Heart right ventricle (tissue), 16 donors: ENCODE measurements at regions not wholly inside any gene's neighbourhood (a gene's known extent, or its start where the extent isn't known, plus 50 kb on each side); places are given as distances from the start of the nearest gene placed in this dataset.

Source experiments
- ATAC-seq, 8 donors: fragments of 200-7000 bp; cut with Tn5 transposase; one replicate each; pipeline ENCODE4 v1.9.1; 2020; ENCODE audit warnings: mild to moderate bottlenecking in 8 of 8, moderate library complexity in 8 of 8, moderate number of reproducible peaks in 1 of 8
- DNase-seq, 2 donors: peaks; one replicate each; pipeline ENCODE4 v3.0.0-alpha.2; 2020
- H3K27ac ChIP-seq, 10 donors: fragments of 200-600 bp; sonication (generic) in 2 of 10; one replicate each; pipeline versions ENCODE4 v1.5.0 to v1.8.0; 2020 to 2022; ENCODE audit warnings: mild to moderate bottlenecking in 3 of 10
- H3K27me3 ChIP-seq, 7 donors: fragments of 200-600 bp; one replicate each; pipeline ENCODE4 v1.8.0; 2021 to 2022; ENCODE audit warnings: mild to moderate bottlenecking in 2 of 7
- H3K36me3 ChIP-seq, 9 donors: fragments of 200-600 bp; sonication (generic) in 1 of 9; one replicate each; pipeline versions ENCODE4 v1.5.0 to v1.8.0; 2020 to 2022; ENCODE audit warnings: mild to moderate bottlenecking in 2 of 9
- H3K4me1 ChIP-seq, 9 donors: fragments of 200-600 bp; sonication (generic) in 1 of 9; one replicate each; pipeline versions ENCODE4 v1.5.0 to v1.8.0; 2020 to 2022; ENCODE audit warnings: mild to moderate bottlenecking in 4 of 9
- H3K4me3 ChIP-seq, 10 donors: fragments of 200-600 bp; sonication (generic) in 2 of 10; one replicate each; pipeline versions ENCODE4 v1.5.0 to v1.8.0; 2020 to 2022; ENCODE audit warnings: mild to moderate bottlenecking in 7 of 10, moderate library complexity in 2 of 10
- H3K9me3 ChIP-seq, 11 donors: fragments of 200-600 bp in 10 of 11; sonication (generic) in 2 of 11; one replicate each; pipeline versions ENCODE4 v1.5.0 to v1.8.0; 2013 to 2022; ENCODE audit warnings: mild to moderate bottlenecking in 2 of 11, control low read depth in 1 of 11, moderate library complexity in 1 of 11
- CTCF ChIP-seq, 9 donors: fragments of 200-600 bp; sonication (generic) in 2 of 9; IDR thresholded peaks; one replicate each; pipeline versions ENCODE4 v1.5.0 to v1.8.0; 2021 to 2022; ENCODE audit warnings: antibody characterized with exemption in 9 of 9, mild to moderate bottlenecking in 5 of 9, moderate library complexity in 1 of 9
- WGBS, 2 donors: extraction: QIAGEN DNeasy Blood & Tissue Kit; methylation state at CpG; one replicate each; pipeline ENCODE4 v1.1.7; 2013; ENCODE audit warnings: inconsistent platforms in 1 of 2; 5-methylcytosine and 5-hydroxymethylcytosine counted together
- intact Hi-C, 10 donors: fragments of 100-400 bp; cut with DNase I; formaldehyde crosslinking; loops; one replicate each; pipeline versions ENCODE4 v1.11.1 to v1.14.2; 2022
- donor health status: Arrhythmogenic right ventricular cardiomyopathy.
- donor health status: ischemic (EF 13 %, LVEDD 7.1; RV severe dilation, severe dysfunction).
- donor health status: healthy with polysubstance abuse.
- donor health status: DM: no; HTN: yes; CAD: no.
- donor health status: DM: no; HTN: no; CAD: no.
- donor health status: ischemic (EF 25% LVEDD 6.9; RV normal size, moderate dysfunction).
- donor health status: ischemic (EF 25% LVEDD 5.7; RV mildly dilated, moderate dysfunction).
- donor health status: healthy.
- donor health status: DM: yes; HTN: yes; CAD: no.
- donor health status: Ischemic cardiomyopathy.
- donor health status: ischemic (EF 35%, LVEDD 5.7; RV mildly dilated, moderate dysfunction).
- donor health status: nonischemic (EF 11% LVEDD 7.7; RV severe dilation, severe dysfunction).
- donor health status: DM: yes; HTN: yes; CAD: no.
- donor health status: PGD.
- donor health status: ischemic (EF 29% LVEDD 5.4; RV normal size, mild dysfunction).
- donor health status: nonischemic (EF 23%, LVEDD 6.1; RV moderate dilation, normal function).

- WGBS, 2 donors, result 88 to 94% methylated on average over 3 of the region's 3 CpGs
- ATAC-seq, result no peak
- DNase-seq, result no peak
- Histone ChIP-seq H3K9me3 (no peaks in the 10 kb centered on the region), H3K36me3 (no peaks in the 10 kb centered on the region), H3K27ac (no peak overlapping the region), H3K4me1 (no peaks in the 10 kb centered on the region), H3K4me3 (no peak overlapping the region), H3K27me3 (no peaks in the 10 kb centered on the region)
- TF ChIP-seq CTCF (IDR thresholded peaks at IDR 0.05), result no peak
- intact Hi-C loops, result no loop called here
Measured at GRCh38 chr2:193935114-193935513, 1721.9 kb upstream of the SLC39A10 start.

GRCh38 chr2:193929131-193929530 lies 1727.9 kb upstream of the SLC39A10 start:
- DNase-seq, result no peak
- intact Hi-C loops, result no loop called here
- no peak for TF ChIP-seq CTCF (IDR thresholded peaks at IDR 0.05)
- 39 to 58% methylated on average over 1 of the region's 1 CpG for WGBS, 2 donors
- ATAC-seq, result no peak
- no peak overlapping the region for H3K27ac ChIP-seq
- no peaks in the 10 kb centered on the region for H3K4me1 ChIP-seq
- H3K9me3 ChIP-seq, result no peaks in the 10 kb centered on the region
- no peak overlapping the region for H3K4me3 ChIP-seq
- H3K27me3 ChIP-seq, result no peaks in the 10 kb centered on the region
- H3K36me3 ChIP-seq, result no peaks in the 10 kb centered on the region

- intact Hi-C loops, result no loop called here
- Histone ChIP-seq H3K36me3 (no peaks in the 10 kb centered on the region), H3K27me3 (no peaks in the 10 kb centered on the region), H3K4me1 (no peaks in the 10 kb centered on the region), H3K4me3 (no peak overlapping the region), H3K9me3 (peaks cover 0 to 12% (median 0%) of the 10 kb centered on the region in 11 donors), H3K27ac (no peak overlapping the region)
- DNase-seq (no peak), ATAC-seq (no peak)
- 30 to 31% methylated on average over 1 of the region's 1 CpG for WGBS, 2 donors
- no peak for TF ChIP-seq CTCF (IDR thresholded peaks at IDR 0.05)
Measured at GRCh38 chr2:193907561-193907960, 1712.8 kb upstream of the TMEFF2 start.

- intact Hi-C loops, result no loop called here
- no peak overlapping the region for H3K27ac ChIP-seq
- H3K9me3 ChIP-seq, result peaks cover 0 to 3% (median 0%) of the 10 kb centered on the region in 11 donors
- WGBS, 2 donors, result 68 to 84% methylated on average over 3 of the region's 3 CpGs
- ATAC-seq (no peak), DNase-seq (no peak)
- H3K36me3 ChIP-seq, result no peaks in the 10 kb centered on the region
- no peaks in the 10 kb centered on the region for H3K4me1 ChIP-seq
- H3K27me3 ChIP-seq, result no peaks in the 10 kb centered on the region
- no peak overlapping the region for H3K4me3 ChIP-seq
- no peak for TF ChIP-seq CTCF (IDR thresholded peaks at IDR 0.05)
Measured at GRCh38 chr2:193900292-193900691, 1705.6 kb upstream of the TMEFF2 start.

- no peak for ATAC-seq
- H3K27ac ChIP-seq, result no peak overlapping the region
- intact Hi-C loops, result no loop called here
- H3K27me3 ChIP-seq, result no peaks in the 10 kb centered on the region
- 64 to 81% methylated on average over 1 of the region's 1 CpG for WGBS, 2 donors
- no peaks in the 10 kb centered on the region for H3K4me1 ChIP-seq
- no peak for TF ChIP-seq CTCF (IDR thresholded peaks at IDR 0.05)
- no peak overlapping the region for H3K4me3 ChIP-seq
- H3K36me3 ChIP-seq, result no peaks in the 10 kb centered on the region
- no peaks in the 10 kb centered on the region for H3K9me3 ChIP-seq
- no peak for DNase-seq
Measured at GRCh38 chr2:193895226-193895625, 1700.5 kb upstream of the TMEFF2 start.
